NCI-H146 treated with DMSO at 0.1 percent for 48 hours (cell line): ENCODE measurements at regions not wholly inside any gene's neighbourhood (a gene's known extent, or its start where the extent isn't known, plus 50 kb on each side); places are given as distances from the start of the nearest gene placed in this dataset.

Source experiments
- DNase-seq: peaks from one replicate; lab custom pipeline; 2025; ENCODE audit not compliant: unreplicated experiment; lab: John Stamatoyannopoulos, UW

GRCh38 chr5:30856242-30856641 lies 337.2 kb upstream of the CDH6 start:
- DNase-seq = no peak

- DNase-seq = no peak
Observed at GRCh38 chr5:30853158-30853557, 340.3 kb upstream of the CDH6 start.

- no peak for DNase-seq
Observed at GRCh38 chr5:30850866-30851265, 342.6 kb upstream of the CDH6 start.

- DNase-seq = no peak
Observed at GRCh38 chr5:30849931-30850710, 343.4 kb upstream of the CDH6 start.

GRCh38 chr5:30846171-30846570 lies 347.3 kb upstream of the CDH6 start:
- no peak for DNase-seq

GRCh38 chr5:30845194-30845593 lies 348.3 kb upstream of the CDH6 start:
- no peak for DNase-seq

- no peak for DNase-seq
Observed at GRCh38 chr5:30843541-30843940, 349.9 kb upstream of the CDH6 start.

- no peak for DNase-seq
Observed at GRCh38 chr5:30839956-30840355, 353.5 kb upstream of the CDH6 start.

- no peak for DNase-seq
Observed at GRCh38 chr5:30838936-30839496, 354.5 kb upstream of the CDH6 start.

- no peak for DNase-seq
Observed at GRCh38 chr5:30832519-30832918, 361.0 kb upstream of the CDH6 start.

GRCh38 chr5:30831605-30832004 lies 361.9 kb upstream of the CDH6 start:
- DNase-seq = no peak

GRCh38 chr5:30831123-30831522 lies 362.4 kb upstream of the CDH6 start:
- DNase-seq = no peak

- DNase-seq = no peak
Observed at GRCh38 chr5:30811298-30811697, 382.2 kb upstream of the CDH6 start.

GRCh38 chr5:30809933-30810332 lies 383.6 kb upstream of the CDH6 start:
- DNase-seq = no peak

- no peak for DNase-seq
Observed at GRCh38 chr5:30808996-30809395, 384.5 kb upstream of the CDH6 start.

- DNase-seq = no peak
Observed at GRCh38 chr5:30804739-30805505, 388.6 kb upstream of the CDH6 start.

GRCh38 chr5:30802961-30803705 lies 390.4 kb upstream of the CDH6 start:
- no peak for DNase-seq

GRCh38 chr5:30781643-30782042 lies 411.8 kb upstream of the CDH6 start:
- no peak for DNase-seq

- no peak for DNase-seq
Observed at GRCh38 chr5:30768056-30768690, 425.3 kb upstream of the CDH6 start.

GRCh38 chr5:30765706-30766105 lies 427.8 kb upstream of the CDH6 start:
- no peak for DNase-seq

- no peak for DNase-seq
Observed at GRCh38 chr5:30765227-30765626, 428.3 kb upstream of the CDH6 start.
